Panc1 (cell line): ENCODE measurements at regions not wholly inside any gene's neighbourhood (a gene's known extent, or its start where the extent isn't known, plus 50 kb on each side); places are given as distances from the start of the nearest gene placed in this dataset.

ENCODE experiments used
- POLR2AphosphoS5 ChIP-seq: IDR thresholded peaks from 2 replicates; pipeline ENCODE4 v1.6.1; 2012; ENCODE audit warnings: mild to moderate bottlenecking, low read depth, low read length, moderate library complexity
- SIN3A ChIP-seq: IDR thresholded peaks from 2 replicates; pipeline ENCODE4 v1.6.1; 2012; ENCODE audit warnings: low read depth, mild to moderate bottlenecking, low read length, moderate library complexity, borderline replicate concordance; ENCODE audit not compliant: insufficient read depth
- TCF7L2 ChIP-seq: IDR thresholded peaks from 2 replicates; pipeline ENCODE4 v1.6.1; 2011; ENCODE audit warnings: mild to moderate bottlenecking, low read depth, low read length, inconsistent platforms
- TF ChIP-seq, protein P1 (sequence below): fragments of 450-650 bp; IDR thresholded peaks from 2 replicates; pipeline ENCODE4 v1.5.1; 2017; ENCODE audit warnings: mild to moderate bottlenecking
- TF ChIP-seq, protein P2 (sequence below), 2 experiments: IDR thresholded peaks; 2 replicates each; pipeline ENCODE4 v1.6.1; 2011 to 2012; ENCODE audit warnings: low read depth in 2 of 2, control low read depth in 1 of 2, low read length in 1 of 2, mild to moderate bottlenecking in 1 of 2, moderate library complexity in 1 of 2; ENCODE audit not compliant: insufficient read depth in 1 of 2

- TF ChIP-seq, protein P1, sequence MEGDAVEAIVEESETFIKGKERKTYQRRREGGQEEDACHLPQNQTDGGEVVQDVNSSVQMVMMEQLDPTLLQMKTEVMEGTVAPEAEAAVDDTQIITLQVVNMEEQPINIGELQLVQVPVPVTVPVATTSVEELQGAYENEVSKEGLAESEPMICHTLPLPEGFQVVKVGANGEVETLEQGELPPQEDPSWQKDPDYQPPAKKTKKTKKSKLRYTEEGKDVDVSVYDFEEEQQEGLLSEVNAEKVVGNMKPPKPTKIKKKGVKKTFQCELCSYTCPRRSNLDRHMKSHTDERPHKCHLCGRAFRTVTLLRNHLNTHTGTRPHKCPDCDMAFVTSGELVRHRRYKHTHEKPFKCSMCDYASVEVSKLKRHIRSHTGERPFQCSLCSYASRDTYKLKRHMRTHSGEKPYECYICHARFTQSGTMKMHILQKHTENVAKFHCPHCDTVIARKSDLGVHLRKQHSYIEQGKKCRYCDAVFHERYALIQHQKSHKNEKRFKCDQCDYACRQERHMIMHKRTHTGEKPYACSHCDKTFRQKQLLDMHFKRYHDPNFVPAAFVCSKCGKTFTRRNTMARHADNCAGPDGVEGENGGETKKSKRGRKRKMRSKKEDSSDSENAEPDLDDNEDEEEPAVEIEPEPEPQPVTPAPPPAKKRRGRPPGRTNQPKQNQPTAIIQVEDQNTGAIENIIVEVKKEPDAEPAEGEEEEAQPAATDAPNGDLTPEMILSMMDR, result no peak
- TF ChIP-seq, protein P2, sequence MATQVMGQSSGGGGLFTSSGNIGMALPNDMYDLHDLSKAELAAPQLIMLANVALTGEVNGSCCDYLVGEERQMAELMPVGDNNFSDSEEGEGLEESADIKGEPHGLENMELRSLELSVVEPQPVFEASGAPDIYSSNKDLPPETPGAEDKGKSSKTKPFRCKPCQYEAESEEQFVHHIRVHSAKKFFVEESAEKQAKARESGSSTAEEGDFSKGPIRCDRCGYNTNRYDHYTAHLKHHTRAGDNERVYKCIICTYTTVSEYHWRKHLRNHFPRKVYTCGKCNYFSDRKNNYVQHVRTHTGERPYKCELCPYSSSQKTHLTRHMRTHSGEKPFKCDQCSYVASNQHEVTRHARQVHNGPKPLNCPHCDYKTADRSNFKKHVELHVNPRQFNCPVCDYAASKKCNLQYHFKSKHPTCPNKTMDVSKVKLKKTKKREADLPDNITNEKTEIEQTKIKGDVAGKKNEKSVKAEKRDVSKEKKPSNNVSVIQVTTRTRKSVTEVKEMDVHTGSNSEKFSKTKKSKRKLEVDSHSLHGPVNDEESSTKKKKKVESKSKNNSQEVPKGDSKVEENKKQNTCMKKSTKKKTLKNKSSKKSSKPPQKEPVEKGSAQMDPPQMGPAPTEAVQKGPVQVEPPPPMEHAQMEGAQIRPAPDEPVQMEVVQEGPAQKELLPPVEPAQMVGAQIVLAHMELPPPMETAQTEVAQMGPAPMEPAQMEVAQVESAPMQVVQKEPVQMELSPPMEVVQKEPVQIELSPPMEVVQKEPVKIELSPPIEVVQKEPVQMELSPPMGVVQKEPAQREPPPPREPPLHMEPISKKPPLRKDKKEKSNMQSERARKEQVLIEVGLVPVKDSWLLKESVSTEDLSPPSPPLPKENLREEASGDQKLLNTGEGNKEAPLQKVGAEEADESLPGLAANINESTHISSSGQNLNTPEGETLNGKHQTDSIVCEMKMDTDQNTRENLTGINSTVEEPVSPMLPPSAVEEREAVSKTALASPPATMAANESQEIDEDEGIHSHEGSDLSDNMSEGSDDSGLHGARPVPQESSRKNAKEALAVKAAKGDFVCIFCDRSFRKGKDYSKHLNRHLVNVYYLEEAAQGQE (IDR thresholded peaks at IDR 0.05; ENCODE audit: insufficient read depth in 1 of 2, low read depth in 2 of 2, low read length in 1 of 2), result no peak
- no peak for TF ChIP-seq POLR2AphosphoS5
- TF ChIP-seq TCF7L2, result no peak
- no peak for TF ChIP-seq SIN3A
Observed at GRCh38 chr1:221284028-221284427, 404.8 kb downstream of the HLX start.
